Upper lobe of right lung (tissue), 1 donor: ENCODE measurements at regions not wholly inside any gene's neighbourhood (a gene's known extent, or its start where the extent isn't known, plus 50 kb on each side); places are given as distances from the start of the nearest gene placed in this dataset.
"Not testable (repeated sequence)": the region's sequence is repeated elsewhere in the genome, so short reads cannot be mapped to it uniquely, and the experiment has no call there.

Source experiments
- ATAC-seq: fragments of 200-7000 bp; cut with Tn5 transposase; one replicate; pipeline ENCODE4 v1.9.1; 2020; ENCODE audit warnings: mild to moderate bottlenecking, moderate library complexity
- DNase-seq: peaks from one replicate; pipeline ENCODE4 v3.0.0-alpha.2; 2020
- H3K27ac ChIP-seq: fragments of 200-600 bp; one replicate; pipeline ENCODE4 v1.8.0; 2022
- H3K27me3 ChIP-seq: fragments of 200-600 bp; one replicate; pipeline ENCODE4 v1.8.0; 2022; ENCODE audit warnings: mild to moderate bottlenecking
- H3K36me3 ChIP-seq: fragments of 200-600 bp; one replicate; pipeline ENCODE4 v1.8.0; 2022
- H3K4me1 ChIP-seq: fragments of 200-600 bp; one replicate; pipeline ENCODE4 v1.8.0; 2022
- H3K4me3 ChIP-seq: fragments of 200-600 bp; one replicate; pipeline ENCODE4 v1.8.0; 2022; ENCODE audit warnings: mild to moderate bottlenecking
- H3K9me3 ChIP-seq: fragments of 200-600 bp; one replicate; pipeline ENCODE4 v1.8.0; 2022
- CTCF ChIP-seq: fragments of 200-600 bp; IDR thresholded peaks from one replicate; pipeline ENCODE4 v1.8.0; 2022; ENCODE audit warnings: antibody characterized with exemption
- intact Hi-C: fragments of 100-400 bp; cut with DNase I; formaldehyde crosslinking; loops from one replicate; pipeline ENCODE4 v1.11.0; 2022
- donor health status: DM: no; HTN: yes; CAD: no; lungs with severe emphysema.

DNA sequence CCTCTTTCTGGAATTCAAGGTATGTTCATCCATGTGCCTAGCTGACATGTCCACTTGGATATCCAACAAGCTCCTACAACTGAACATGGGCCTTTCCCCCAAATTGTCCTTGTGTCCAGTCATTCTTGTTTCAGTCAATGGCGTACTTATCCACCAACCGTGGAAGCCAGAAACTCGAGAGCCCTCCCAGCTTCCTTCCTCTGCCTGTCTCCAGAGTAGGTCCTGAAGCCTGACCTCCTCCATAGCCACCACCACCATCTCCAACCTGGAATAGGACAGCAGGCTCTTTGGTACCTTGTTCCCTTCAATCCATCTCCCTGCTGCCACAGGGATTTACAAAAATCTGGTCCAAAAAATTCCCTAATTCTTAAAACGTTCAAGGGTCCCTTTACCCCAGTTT, 305.1 kb downstream of the RPS24 start:
- no peak for TF ChIP-seq CTCF
- intact Hi-C loops = no loop called here
- Histone ChIP-seq H3K27me3 (no peaks in the 10 kb centered on the region), H3K36me3 (no peaks in the 10 kb centered on the region), H3K4me3 (no peak overlapping the region), H3K4me1 (peaks cover 8% of the 10 kb centered on the region), H3K9me3 (no peaks in the 10 kb centered on the region), H3K27ac (no peak overlapping the region)
- ATAC-seq (no peak), DNase-seq (no peak)

DNA sequence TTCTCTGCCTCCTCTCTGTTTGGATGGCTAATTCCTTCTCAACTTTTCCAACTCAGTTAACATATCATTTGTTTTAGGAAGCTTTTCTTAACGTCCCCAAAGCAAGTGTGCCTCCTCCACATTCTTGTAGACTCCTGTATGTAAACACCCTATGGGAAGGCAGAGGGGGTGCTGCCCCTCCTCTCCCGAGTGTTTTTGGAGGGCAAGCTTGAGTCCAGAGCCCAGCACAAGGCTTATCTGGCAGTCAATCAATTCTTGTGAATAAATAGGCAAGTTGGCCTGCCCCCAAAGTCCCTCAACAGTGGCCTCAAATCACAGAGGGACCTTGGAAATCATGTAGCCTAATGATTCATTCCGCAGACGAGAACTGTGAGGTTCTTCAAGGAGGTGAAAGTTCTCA, 305.6 kb downstream of the RPS24 start:
- Histone ChIP-seq H3K27me3 (no peaks in the 10 kb centered on the region), H3K4me1 (peaks cover 8% of the 10 kb centered on the region), H3K9me3 (no peaks in the 10 kb centered on the region), H3K4me3 (no peak overlapping the region), H3K36me3 (no peaks in the 10 kb centered on the region), H3K27ac (no peak overlapping the region)
- ATAC-seq (no peak), DNase-seq (no peak)
- no peak for TF ChIP-seq CTCF
- intact Hi-C loops = no loop called here

DNA sequence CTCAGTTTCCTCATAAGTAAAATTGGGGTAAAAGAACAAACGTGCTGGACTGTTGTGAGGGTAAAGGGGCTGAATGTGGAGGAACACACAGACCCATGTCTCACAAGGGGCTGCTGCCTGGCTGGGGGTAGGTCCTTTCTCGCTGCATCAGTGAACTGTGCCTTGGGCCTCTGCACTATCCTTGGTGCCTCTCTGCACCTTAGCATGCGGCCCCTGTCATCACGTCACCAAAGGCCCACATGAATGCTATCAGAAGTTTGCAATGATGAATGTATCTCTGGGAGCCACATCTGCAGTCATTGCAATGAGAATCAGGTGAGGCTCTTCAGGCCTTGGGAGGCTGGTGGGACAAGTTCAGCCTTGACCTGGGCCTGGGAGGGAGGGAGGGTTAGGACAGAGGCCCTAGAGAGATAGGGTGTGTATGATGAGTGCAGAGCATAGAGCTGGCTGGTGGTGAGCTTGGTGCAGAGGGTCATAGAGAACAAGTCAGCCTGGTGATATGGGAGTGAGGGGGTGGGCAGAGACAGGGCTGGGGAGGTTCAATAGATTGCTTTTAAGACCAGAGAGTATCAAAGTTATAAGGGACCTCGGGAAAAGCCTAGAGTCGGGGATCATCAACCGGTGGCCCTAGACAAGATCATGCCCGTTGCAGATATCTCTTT, 308.4 kb downstream of the RPS24 start:
- H3K27me3 ChIP-seq = no peaks in the 10 kb centered on the region
- ATAC-seq (peak; percentile 37), DNase-seq (peak; percentile 18)
- H3K9me3 ChIP-seq = no peaks in the 10 kb centered on the region
- no peak overlapping the region for H3K4me3 ChIP-seq
- TF ChIP-seq CTCF = no peak
- intact Hi-C loops = no loop called here
- no peaks in the 10 kb centered on the region for H3K4me1 ChIP-seq
- no peaks in the 10 kb centered on the region for H3K36me3 ChIP-seq
- H3K27ac ChIP-seq = no peak overlapping the region

- ATAC-seq (no peak), DNase-seq (no peak)
- Histone ChIP-seq H3K36me3 (no peaks in the 10 kb centered on the region), H3K4me3 (no peak overlapping the region), H3K4me1 (no peaks in the 10 kb centered on the region), H3K9me3 (no peaks in the 10 kb centered on the region), H3K27me3 (no peaks in the 10 kb centered on the region), H3K27ac (no peak overlapping the region)
- intact Hi-C loops = no loop called here
- no peak for TF ChIP-seq CTCF
These were observed 309.4 kb downstream of the RPS24 start for GRCh38 chr10:78342827-78343653.

GRCh38 chr10:78344257-78344656, 310.6 kb downstream of the RPS24 start:
- H3K9me3 ChIP-seq, H3K27ac ChIP-seq, H3K4me1 ChIP-seq, DNase-seq, ATAC-seq, H3K27me3 ChIP-seq, intact Hi-C loops, H3K36me3 ChIP-seq, H3K4me3 ChIP-seq: not testable (repeated sequence)

GRCh38 chr10:78345515-78345914, 311.9 kb downstream of the RPS24 start:
- H3K27ac ChIP-seq, H3K27me3 ChIP-seq, ATAC-seq, intact Hi-C loops, H3K4me3 ChIP-seq, H3K36me3 ChIP-seq, H3K4me1 ChIP-seq, H3K9me3 ChIP-seq, DNase-seq: not testable (repeated sequence)
